GM21529 (cell line): ENCODE measurements at regions not wholly inside any gene's neighbourhood (a gene's known extent, or its start where the extent isn't known, plus 50 kb on each side); places are given as distances from the start of the nearest gene placed in this dataset.

Experiments
- ATAC-seq: cut with Tn5 transposase; IDR thresholded peaks from one replicate; pipeline ENCODE4 v1.9.1; 2021; ENCODE audit not compliant: unreplicated experiment

DNA sequence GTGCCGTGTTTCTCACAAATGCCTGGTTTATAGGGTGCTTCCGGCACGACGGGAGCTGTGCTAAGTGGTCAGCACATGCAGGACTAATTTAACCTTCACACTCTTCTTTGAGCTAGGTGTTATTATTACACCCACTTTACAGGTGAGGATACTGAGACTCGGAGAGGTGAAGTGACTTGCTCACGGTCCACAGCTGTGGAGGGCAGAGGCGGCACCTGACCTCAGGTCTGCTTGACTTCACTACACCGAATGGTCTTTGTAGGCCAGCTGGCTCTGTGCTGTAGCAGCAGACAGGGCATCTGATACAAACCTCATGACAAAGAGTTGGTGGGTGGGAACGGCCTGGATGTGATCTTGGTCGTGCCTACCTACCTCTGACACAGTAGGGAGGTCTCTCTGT, 102.0 kb upstream of the BOD1 start:
- ATAC-seq = no peak

DNA sequence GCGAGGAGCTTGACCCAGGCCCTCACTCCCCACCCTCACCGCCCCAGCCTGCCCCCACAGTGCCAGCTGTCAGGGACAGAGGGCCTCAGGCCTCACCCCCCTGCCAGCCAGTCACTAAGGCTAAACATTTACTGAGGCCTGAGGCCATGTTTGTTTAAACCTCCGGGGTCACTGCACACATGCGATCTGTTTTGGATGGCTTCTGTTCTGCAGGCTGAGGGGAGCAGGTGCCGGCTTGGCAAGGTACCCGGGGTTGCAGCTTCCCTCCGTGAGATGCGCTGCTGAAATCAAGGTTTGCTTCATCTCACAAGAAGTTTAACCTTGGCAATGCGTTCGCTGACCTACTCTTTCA, 103.3 kb upstream of the BOD1 start:
- ATAC-seq = no peak

DNA sequence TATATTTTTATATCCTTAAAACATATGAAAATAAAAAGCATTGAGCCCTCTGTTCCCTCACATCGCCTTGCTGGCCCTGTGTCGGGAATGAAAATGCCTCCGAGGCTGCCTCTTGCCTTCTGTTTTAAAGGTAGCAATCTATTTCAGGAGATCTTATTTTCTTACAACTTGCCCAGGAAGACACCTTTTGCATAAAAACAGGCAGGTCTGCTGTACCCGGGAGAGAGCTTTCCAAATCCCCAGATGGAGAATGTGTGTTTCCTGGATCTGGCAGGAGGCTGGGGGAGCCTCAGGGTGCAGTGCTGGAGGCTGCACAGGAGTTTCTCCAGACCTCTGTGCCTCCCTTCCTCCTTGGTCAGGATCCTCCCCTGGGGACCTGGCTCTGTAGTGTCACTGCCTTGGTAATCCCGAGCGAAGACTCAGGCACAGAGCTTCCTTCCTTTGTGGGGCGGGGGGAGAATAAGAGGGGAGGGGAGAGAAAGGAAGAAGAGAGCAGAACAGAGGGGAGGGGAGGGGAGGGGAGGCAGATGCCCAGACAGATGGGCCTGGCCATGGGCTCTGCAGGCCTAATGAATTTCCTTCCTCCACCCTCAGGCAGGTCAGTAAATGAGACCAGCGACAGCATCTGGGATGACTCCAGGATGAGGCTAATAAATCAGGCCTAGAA, 104.0 kb upstream of the BOD1 start:
- no peak for ATAC-seq

DNA sequence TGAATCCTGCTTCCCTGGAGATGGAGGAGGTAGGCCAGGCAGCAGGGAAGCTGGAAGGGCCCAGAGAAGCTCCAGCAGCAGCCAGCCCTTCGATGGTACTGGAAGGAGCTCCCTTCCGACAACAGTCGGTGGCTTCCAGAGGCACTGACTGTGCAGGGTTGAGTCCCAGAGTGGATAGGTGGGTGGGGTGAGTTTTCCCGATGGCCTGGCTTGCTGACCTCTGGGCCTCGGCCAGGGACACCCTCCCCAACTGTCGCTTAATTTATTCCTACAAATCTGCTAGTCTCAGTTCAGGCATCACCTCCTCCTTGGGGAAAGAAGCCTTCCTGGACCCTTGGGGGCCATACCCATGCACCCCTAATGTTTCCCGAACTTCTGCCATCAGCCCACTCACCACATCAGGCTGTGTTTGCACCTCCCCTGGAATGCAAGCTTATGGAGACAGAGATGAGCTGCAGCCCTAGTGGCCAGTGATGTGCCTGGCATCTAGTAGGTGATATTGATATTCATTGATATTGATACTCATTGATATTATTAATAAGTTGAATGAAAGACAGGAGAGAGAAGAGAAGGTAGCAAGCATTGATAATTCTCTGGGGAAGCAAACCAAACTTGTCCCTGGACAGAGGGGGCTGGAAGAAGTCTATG, 104.6 kb upstream of the BOD1 start:
- no peak for ATAC-seq

DNA sequence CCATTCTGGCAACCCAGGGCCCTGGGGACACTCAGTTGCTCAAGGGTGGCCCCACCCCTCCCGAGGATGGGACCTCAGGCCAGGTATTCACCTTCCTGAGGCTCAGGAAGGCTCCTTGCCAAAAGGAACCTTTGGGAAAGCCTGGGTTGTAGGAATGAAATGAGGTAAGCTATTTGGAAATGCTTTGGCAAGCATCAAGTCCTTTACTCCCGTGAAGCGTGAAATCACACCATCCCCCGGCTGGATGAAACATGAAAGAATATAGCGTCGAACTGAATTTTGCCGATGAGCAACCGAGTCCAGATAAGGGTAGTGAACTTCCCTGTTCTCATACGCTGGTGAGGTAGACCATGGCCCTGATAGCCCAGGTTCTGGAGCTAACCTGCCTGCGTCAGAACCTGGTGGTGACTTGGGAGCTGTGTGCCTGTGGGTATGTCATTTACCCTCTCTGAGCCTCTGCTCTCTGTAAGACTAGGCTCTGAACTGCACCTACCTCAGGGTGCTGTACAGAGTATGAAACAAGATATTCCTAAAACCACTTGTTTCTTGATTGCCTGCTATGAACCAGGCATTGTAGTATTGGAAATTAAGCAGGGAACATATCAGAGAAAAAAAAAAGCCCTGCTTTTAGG, 105.3 kb upstream of the BOD1 start:
- ATAC-seq = no peak

DNA sequence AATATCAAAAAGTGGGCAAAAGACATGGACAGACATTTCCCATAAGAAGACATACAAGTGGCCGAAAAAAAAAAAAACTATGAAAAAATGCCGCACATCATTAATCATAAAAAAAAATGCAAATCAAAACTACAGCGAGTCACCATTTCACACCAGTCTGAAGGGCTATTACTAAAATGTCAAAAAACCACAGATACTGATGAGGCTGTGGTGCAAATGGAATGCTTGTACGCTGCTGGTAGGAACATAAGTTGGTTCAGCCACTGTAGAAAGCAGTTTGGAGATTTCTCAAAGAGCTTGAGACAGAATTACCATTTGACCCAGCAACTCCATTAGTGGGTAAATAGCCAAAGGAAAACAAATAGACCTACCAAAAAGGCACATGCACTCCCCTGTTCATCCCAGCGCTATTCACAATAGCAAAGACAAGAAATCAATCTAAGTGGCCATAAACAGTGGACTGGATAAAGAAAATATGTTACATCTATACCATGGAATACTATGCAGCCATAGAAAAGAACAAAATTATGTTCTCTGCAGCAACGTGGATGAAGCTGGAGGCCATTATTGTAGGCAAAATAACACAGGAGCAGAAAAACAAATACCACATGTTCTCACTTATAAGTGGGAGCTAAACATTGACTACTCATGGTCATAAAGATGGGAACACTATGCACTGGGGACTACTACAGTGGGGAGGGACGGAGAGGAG, 110.6 kb upstream of the BOD1 start:
- ATAC-seq = no peak

DNA sequence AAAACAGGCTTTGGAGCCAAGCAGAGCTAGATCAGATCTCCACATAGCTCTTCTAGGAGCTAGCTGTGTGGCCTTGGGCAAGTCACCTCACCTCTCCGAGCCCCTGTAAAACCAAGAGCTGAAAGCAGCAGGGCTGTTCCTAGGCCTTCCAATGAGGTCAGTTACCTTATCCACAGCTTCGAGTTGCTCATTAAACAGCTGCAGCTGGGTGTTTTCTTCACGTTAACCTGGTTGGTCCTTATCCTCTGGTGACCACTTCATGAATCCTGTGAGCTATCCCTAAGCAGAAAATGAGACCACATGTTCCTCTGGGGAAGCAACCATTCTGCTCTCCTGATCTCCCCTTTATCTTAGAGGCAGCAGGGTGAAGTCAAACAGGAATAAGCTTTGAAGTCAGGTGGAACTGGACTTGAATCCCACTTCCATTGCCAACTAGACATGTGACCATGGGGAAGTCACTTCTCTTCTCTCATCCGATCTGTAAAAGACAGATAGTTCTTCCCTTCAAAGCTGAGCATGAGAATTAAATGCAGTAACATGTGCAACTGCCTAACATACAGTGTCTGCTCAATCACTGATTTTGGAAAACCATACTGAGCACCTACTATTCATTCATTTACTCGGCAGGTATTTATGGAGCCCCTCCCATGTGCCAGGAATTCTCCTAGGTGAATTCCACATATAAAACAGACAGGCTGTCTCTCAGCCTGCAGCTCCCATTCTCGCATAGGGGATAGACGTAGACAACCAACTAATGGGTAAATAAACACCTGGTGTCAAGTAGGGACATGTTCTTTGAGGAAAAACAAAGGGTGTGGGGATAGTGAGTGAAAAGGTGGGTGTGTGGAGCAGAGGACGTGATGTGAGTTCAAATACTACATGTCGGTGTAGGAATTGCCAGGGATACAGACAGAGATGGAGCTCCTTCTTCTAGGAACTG, 111.7 kb upstream of the BOD1 start:
- no peak for ATAC-seq

DNA sequence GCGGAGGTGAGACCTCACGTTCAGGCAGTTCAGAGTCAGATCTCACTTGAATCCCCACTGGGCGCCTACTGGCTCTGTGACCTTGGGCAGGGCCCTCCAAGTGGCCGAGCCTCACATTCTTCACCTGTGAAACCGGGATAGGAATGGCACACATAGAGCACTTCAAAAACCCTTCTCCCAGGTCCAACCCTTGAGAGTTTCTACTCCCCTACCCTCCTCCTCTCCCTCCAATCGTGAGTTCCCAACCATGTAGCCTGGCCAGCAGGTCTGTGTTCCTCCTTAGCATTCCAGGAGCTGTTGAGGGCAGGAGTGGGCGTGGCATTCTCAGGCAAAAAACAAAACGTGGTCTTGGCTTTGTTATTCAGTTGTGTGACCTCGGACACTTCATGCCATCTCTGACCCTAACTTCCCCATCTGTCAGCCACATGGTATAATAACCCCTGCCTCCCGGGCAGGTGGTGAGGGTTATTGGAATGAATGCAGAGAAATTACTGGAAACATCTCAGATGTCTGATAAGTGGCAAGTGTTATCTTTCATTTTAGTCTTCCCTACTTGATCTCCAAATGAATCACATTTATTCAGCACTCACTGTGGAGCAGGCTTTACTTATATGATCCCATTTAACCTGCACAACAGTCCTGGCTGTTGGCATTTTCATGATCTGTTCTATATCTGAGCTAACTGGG, 112.8 kb upstream of the BOD1 start:
- no peak for ATAC-seq

DNA sequence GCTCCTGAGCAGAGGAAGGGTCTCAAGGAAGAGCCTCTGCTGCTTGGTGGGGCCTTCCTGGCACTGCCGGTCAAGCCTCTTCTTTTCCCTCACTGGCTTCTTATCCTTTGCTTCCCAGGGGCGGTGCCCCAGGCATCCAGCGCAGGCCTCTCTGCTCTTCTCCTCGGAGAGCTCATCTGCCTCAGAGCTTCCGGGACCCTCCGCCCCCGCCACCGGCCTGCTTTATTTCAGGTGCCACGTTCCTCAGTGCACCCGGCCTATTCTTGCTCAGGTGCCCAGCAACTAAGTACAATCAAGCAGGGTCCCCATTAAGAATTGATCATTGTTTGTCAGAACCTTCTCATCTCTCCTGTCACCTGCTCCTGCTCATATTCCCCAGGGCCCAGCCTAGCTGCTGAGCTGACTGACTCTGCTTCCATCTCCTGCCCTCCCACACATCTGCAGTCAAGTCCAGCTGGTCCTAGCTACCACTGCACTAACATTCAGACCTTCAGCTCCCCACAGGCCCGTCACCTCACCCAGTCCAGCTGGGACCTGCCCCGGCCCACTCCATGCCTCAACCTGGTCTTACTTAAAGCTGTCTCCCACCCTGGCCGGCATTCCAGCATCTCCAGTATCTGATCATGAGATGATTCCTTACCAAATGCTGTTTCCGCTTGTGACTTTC, 114.3 kb upstream of the BOD1 start:
- ATAC-seq = no peak

DNA sequence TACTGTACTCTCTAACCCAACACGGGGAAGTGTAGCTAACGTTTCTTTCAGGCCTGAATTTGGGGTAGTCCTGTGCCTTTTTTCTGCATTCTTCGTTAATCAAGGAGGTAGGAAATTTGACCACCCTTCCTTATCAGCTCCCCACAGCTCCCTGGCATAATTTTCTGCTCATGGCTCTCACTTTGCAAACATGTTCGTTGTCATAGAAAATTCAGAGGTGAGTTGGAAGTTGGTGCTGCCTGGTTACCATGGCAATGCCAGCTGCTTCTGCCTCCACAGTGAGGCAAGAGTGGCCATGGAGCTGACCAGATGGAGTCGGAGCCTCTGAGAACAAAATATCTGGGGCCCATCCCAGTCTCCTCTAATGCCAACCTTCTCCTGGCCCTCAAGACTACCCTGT, 116.6 kb upstream of the BOD1 start:
- ATAC-seq = no peak

DNA sequence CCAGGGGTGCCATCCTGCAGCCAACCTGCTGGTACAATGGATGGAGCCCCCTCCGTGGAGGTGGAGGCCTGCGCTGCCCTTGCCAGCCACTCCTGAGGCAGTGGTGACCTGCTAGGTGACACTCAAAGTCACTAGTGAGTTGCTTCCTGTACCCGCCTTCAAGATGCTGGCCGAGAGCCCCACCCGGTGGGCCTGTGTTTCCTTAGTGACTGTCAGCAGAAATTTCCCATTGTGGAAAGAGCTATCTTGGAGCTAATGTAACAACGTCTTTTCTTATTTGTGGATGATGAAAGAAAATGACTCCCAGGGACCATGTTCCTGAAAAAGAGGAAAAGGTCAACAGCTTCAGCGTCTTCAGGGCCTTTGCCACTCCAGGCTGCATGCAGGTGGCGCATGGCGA, 117.0 kb upstream of the BOD1 start:
- no peak for ATAC-seq

DNA sequence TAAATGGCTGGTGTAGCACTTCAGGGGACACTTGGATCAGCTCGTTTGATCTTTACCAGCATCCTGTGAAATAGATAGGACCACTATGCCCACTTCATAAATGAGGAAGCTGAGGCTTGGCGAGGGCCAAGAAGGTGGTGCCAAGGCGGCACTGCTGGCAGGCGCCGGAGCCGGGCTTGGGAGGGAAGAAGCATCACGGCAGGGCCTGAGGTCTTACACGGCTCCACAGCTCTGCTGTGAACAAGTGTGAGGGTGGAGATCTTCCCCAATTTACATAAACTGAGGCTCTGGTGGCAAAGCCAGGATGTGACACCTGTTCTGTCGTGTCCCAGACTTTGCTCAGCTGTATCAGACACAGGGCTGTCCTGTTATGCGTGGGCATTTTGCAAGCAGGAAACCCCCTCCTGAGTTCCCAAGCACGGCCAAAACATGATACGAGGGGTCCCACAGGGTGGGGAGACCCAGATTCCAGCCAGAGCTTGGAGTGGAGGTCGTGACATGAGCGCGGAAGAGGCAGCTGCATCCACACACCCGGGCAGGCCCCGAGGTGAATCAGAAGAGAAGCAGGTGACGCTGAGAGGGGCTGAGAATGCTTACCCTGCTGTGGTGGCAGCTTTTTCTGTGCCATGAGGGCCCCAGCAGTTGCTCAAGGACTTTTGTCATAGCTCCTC, 117.5 kb upstream of the BOD1 start:
- peak; percentile 66 for ATAC-seq

DNA sequence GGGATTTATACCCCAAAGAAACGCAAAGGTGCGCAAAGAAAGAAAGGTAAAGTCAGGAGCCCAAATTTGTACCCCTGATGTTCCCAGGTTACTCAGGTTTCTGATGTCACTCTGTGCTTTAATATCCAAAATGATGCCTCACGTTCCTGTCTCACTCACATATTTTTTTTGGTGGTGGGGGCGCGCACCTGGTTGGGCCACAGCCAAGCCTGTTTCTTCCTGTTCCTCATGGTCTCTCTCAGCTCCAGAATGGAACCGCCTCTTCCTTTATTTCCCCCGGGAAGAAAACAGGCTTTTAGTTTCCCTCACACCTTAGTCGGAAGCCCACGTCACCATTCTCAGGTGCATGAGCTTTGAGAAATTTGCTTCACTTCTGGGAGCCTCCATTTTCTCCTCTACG, 118.3 kb upstream of the BOD1 start:
- no peak for ATAC-seq

DNA sequence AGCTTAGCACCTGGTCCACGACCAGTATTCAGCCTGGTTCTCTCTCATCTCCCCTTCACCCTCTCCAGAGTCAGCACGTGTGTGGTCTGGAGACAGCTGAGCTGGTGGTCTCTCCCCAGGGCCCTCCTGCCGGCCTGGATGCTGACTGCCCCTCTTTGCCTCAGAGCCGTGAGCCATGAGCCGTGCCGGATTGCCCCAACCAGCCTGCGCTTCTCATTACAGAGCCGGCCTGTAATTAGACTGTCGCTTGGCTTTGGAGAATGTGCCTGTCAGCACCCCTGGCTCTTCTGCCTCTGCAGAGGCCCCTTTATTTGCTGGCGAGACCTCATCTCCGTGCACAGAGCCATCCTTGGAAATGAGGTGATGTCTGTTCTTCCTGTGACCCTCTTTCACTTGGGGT, 118.7 kb upstream of the BOD1 start:
- no peak for ATAC-seq

DNA sequence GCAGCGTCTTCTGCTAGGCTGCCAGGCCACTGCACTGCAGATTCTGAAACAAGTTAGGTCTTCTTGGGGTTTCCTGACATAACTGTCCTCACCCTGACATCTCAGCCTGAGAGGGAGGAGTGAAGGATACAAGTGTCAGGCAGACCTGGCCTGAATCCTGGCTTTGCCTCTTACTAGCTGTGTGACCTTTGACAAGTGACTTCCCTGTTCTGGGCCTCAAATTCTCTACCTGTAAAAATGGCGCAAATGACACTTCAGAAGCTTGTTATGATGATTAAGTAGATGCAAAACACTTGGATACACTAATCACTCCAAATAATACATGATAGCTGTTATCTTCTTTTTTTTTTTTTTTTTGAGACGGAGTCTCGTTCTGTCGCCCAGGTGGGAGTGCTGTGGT, 119.2 kb upstream of the BOD1 start:
- ATAC-seq = no peak

DNA sequence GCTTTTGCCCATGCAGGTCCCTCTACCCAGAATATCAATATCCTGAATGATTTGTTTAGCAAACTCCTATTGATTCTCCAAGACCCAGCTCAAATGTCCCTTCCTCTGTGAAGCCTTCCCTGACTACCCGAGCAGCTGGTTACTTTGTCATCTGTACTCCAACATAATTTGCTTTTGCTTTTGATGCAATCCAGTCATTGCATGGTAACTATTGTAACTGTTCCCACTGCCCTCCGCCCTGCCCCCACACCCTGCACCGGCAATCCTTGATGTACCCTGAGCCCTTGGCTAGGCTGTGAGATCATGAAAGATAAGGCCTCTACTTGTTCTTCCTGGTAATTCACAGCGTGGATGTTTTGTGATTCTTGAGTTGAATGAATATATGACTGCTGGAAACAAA, 119.9 kb upstream of the BOD1 start:
- ATAC-seq = no peak

DNA sequence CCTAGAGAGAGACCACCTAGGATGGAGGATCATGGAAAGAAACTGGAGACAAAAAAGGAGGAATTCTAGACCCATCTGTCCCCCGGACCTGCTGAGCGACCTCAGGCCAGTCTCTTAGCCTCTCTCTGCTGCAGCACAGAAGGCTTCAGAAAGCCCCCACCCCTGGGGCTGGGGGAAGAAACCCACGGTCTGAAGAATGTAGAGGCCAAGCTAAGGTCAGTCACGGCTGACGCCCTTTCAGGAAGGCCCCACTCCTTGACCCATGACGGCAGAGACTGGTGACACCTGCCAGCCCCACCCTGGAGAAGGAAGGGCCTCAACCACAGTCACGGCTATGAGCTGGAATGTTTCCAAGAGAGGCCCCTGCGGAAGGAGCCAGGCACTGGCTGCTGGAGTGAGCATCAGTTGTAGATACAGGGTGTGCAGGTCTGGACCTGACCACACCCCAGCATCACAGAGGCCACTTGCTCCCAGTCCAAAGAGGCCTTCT, 120.5 kb upstream of the BOD1 start:
- peak; percentile 81 for ATAC-seq

DNA sequence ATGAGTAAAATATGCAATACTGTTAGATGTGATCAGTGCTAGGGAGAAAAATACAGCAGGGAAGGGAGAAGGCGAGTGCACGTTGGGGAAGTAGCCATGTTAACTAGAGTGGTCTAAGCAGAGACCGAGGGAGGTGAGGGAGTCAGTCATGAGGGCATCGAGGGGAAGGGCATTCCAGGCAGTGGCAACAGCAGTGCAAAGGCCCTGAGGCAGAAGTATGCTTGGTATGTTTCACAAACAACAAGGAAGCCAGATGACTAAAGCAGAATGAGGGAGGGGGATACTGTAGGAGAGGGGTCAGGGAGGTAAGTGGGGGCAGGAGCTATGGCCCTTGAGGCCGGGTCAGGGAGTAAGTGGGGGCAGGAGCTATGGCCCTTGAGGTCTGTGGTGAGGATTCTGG, 123.3 kb upstream of the BOD1 start:
- ATAC-seq = no peak

DNA sequence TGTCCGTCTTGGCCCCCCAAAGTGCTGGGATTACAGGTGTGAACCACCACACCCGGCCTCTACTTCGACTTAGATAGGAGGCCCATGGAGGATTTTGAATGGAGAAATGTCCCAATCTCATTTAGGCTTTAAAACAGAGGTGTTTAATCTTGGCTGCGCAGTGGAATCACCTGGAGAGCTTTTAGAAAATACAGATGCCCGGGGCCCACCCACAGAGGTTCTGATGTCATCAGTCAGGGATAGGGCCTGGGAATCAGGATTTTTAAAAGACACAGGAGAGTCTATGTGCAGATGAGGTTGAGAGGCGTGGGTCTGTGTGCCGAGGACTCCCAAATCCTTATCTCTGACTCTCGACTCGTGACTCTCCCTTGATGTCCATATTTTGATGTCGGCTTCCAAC, 124.0 kb upstream of the BOD1 start:
- no peak for ATAC-seq
